AG09309 (cell line): ENCODE measurements at regions not wholly inside any gene's neighbourhood (a gene's known extent, or its start where the extent isn't known, plus 50 kb on each side); places are given as distances from the start of the nearest gene placed in this dataset.

Experiments
- DNase-seq: peaks from one replicate; pipeline ENCODE4 v3.0.0-alpha.2; 2010; ENCODE audit warnings: low read depth
- H3K4me3 ChIP-seq: 2 replicates; pipeline ENCODE4 v1.5.1; 2011; ENCODE audit warnings: mild to moderate bottlenecking, low read depth, low read length, moderate library complexity; ENCODE audit not compliant: control insufficient read depth
- CTCF ChIP-seq: IDR thresholded peaks from 2 replicates; pipeline ENCODE4 v1.5.1; 2011; ENCODE audit warnings: mild to moderate bottlenecking, low read depth, low read length, inconsistent platforms; ENCODE audit not compliant: insufficient read depth, control insufficient read depth; ENCODE audit errors: missing control alignments

DNA sequence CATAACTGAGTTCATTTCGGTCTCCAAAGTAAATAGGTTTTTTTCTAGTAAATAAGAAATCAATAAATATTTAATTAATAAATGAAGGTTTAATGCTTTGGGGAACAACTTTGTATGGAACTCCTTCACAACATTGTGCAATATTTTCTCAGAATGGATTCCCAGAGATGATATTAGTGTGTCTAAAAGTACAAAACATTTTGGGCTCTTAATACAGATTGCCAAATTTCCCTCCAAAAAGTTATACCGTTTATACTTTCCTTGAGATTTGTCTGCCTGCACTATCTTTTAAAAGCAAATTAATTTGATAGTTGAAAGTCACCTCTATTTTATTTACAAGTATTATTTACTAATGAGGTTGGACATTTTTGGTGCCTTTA is 151.8 kb downstream of the FAM161A start:
- no peak overlapping the region for H3K4me3 ChIP-seq
- no peak for DNase-seq
- TF ChIP-seq CTCF = no peak

DNA sequence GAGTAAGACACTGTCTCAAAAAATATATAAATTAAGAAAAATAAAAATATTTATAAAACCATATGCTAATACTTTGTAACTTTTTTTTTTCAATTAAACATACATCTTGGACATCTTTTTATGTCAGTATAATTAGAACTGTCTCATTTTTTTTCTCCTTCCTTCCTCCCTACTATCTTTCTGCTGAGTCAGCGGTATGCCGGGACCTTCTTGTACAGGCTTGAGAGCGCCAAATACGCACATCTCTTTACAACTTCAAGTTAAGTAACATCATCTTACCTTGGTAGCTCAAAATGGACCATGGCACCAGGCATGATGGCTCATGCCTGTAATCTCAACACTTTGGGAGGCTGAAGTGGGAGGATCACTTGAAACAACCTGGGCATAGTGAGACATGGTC is 153.4 kb downstream of the FAM161A start:
- DNase-seq = no peak
- no peak overlapping the region for H3K4me3 ChIP-seq
- TF ChIP-seq CTCF = no peak

- H3K4me3 ChIP-seq = peak overlapping the region; percentile 83
- TF ChIP-seq CTCF = peak; percentile 52
- no peak for DNase-seq
These were observed 156.4 kb upstream of the XPO1 start for GRCh38 chr2:61694312-61695274.

DNA sequence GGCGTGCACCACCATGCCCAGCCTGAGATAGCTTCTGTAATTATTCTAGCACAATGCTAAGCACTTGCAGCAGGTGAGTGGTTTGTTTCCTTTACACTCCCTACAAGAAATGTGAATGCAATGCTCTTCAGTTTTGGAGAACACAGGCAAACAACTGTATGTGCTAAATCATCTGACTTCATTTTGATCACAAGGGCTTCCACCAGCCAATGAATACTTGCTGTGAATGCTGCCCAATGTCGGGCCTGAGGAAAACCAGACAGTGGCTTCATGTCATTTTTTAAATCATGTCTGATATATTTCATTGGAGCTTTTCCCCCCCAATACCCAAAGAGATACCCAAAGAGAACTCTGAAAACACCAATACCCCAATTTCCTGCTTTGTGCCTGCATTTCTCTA is 155.6 kb upstream of the XPO1 start:
- no peak for TF ChIP-seq CTCF
- no peak overlapping the region for H3K4me3 ChIP-seq
- DNase-seq = no peak

- no peak overlapping the region for H3K4me3 ChIP-seq
- no peak for TF ChIP-seq CTCF
- DNase-seq = no peak
These were observed 152.0 kb upstream of the XPO1 start for GRCh38 chr2:61690078-61690596.

- DNase-seq = no peak
- no peak for TF ChIP-seq CTCF
- no peak overlapping the region for H3K4me3 ChIP-seq
These were observed 151.4 kb upstream of the XPO1 start for GRCh38 chr2:61689568-61689967.
